HCT116 (cell line): ENCODE measurements at regions not wholly inside any gene's neighbourhood (a gene's known extent, or its start where the extent isn't known, plus 50 kb on each side); places are given as distances from the start of the nearest gene placed in this dataset.

ENCODE experiments used
- ATAC-seq: fragments of 200-7000 bp; cut with Tn5 transposase; 2 replicates; pipeline ENCODE4 v1.9.1; 2020; ENCODE audit warnings: mild to moderate bottlenecking, moderate library complexity
- BruUV-seq: library from RNA; stranded (reverse); fragments of 400-500 nt; replicated peaks from 2 replicates; lab custom pipeline; 2021; lab: Mats Ljungman, UMichigan
- CTCF ChIA-PET: fragments of 300-600 bp; sonication (Branson Sonifier 250); formaldehyde crosslinking; loops from one replicate; lab custom pipeline; 2021; ENCODE audit warnings: antibody characterized with exemption; lab: Charles Lee
- POLR2A ChIA-PET: fragments of 300-600, 350-600 bp; sonication (Branson Sonifier 250); formaldehyde crosslinking; loops from one replicate; lab custom pipeline; 2021; ENCODE audit warnings: antibody characterized with exemption; lab: Charles Lee
- RAD21 ChIA-PET, 2 experiments: fragments of 300-600 bp; sonication (Branson Sonifier 250); formaldehyde crosslinking; loops; one replicate each; lab custom pipeline; 2023; ENCODE audit warnings: low total read pairs in 2 of 2; ENCODE audit not compliant: uncharacterized antibody in 2 of 2, unreplicated experiment in 2 of 2, low non-redundant PET in 1 of 2; lab: Charles Lee
- DNase-seq: peaks from one replicate; pipeline ENCODE4 v3.0.0-alpha.2; 2010; ENCODE audit warnings: low read depth, low spot score
- H2AFZ ChIP-seq: fragments of 200-600 bp; shearing (Covaris generic), sonication (generic); 2 replicates; pipeline ENCODE4 v1.6.1; 2017; ENCODE audit warnings: low read depth, mixed run types, mixed read lengths, antibody characterized with exemption, low read length; ENCODE audit not compliant: poor library complexity, severe bottlenecking
- H3K27ac ChIP-seq: 2 replicates; pipeline ENCODE4 v1.5.1; 2012; ENCODE audit warnings: low read depth, low read length
- H3K27me3 ChIP-seq: fragments of 200-600 bp; sonication (generic); 2 replicates; pipeline ENCODE4 v1.6.1; 2016; ENCODE audit warnings: mixed run types, low read length, mixed read lengths; ENCODE audit not compliant: insufficient read depth
- H3K36me3 ChIP-seq, 2 experiments: fragments of 200-500 bp in 1 of 2; fragments of 200-600 bp in 1 of 2; sonication (Bioruptor generic) in 1 of 2; sonication (generic) in 1 of 2; 2 replicates each; pipeline versions ENCODE4 v1.5.1 to v1.6.1; 2014 to 2016; ENCODE audit warnings: low read length in 2 of 2, inconsistent platforms in 1 of 2, mixed read lengths in 1 of 2, mixed run types in 1 of 2; ENCODE audit not compliant: insufficient read depth in 2 of 2, control insufficient read depth in 1 of 2
- H3K4me1 ChIP-seq, 2 experiments: fragments of 200-600 bp in 1 of 2; sonication (generic) in 1 of 2; 2 replicates each; pipeline versions ENCODE4 v1.5.1 to v1.6.1; 2012 to 2017; ENCODE audit warnings: low read length in 2 of 2, inconsistent platforms in 1 of 2, mild to moderate bottlenecking in 1 of 2, mixed read lengths in 1 of 2, mixed run types in 1 of 2, moderate library complexity in 1 of 2; ENCODE audit not compliant: insufficient read depth in 2 of 2, control insufficient read depth in 1 of 2
- H3K4me2 ChIP-seq: fragments of 200-600 bp; sonication (generic); 2 replicates; pipeline ENCODE4 v1.6.1; 2017; ENCODE audit warnings: mixed run types, low read length, mixed read lengths
- H3K4me3 ChIP-seq, 2 experiments: fragments of 200-600 bp in 1 of 2; sonication (generic) in 1 of 2; replicated peaks in 1 of 2; 2 replicates each; pipeline ENCODE4 v1.5.1; 2011 to 2016; ENCODE audit warnings: low read length in 2 of 2, control low read depth in 1 of 2, low read depth in 1 of 2, mild to moderate bottlenecking in 1 of 2, mixed read lengths in 1 of 2, mixed run types in 1 of 2
- H3K79me2 ChIP-seq: fragments of 200-600 bp; sonication (generic); 2 replicates; pipeline ENCODE4 v1.6.1; 2017; ENCODE audit warnings: mild to moderate bottlenecking, mixed run types, low read length, moderate library complexity, mixed read lengths; ENCODE audit not compliant: insufficient read depth
- H3K9ac ChIP-seq: fragments of 200-600 bp; sonication (generic); 2 replicates; pipeline ENCODE4 v1.6.1; 2016; ENCODE audit warnings: low read length, mixed read lengths
- H3K9me2 ChIP-seq: fragments of 200-600 bp; sonication (generic), shearing (Covaris generic); 2 replicates; pipeline ENCODE4 v1.6.1; 2017; ENCODE audit warnings: mixed run types, mild to moderate bottlenecking, moderate library complexity; ENCODE audit not compliant: insufficient read depth
- H3K9me3 ChIP-seq, 2 experiments: fragments of 200-500 bp in 1 of 2; fragments of 200-600 bp in 1 of 2; sonication (Bioruptor generic) in 1 of 2; sonication (generic) in 1 of 2; 2 replicates each; pipeline ENCODE4 v1.6.1; 2014 to 2017; ENCODE audit warnings: low read length in 2 of 2, mixed read lengths in 2 of 2, inconsistent platforms in 1 of 2, low read depth in 1 of 2, mild to moderate bottlenecking in 1 of 2, mixed run types in 1 of 2, moderate library complexity in 1 of 2; ENCODE audit not compliant: control insufficient read depth in 1 of 2, insufficient read depth in 1 of 2
- H4K20me1 ChIP-seq: fragments of 200-600 bp; sonication (generic), shearing (Covaris generic); 2 replicates; pipeline ENCODE4 v1.6.1; 2017; ENCODE audit warnings: mixed run types, mild to moderate bottlenecking, moderate library complexity; ENCODE audit not compliant: insufficient read depth
- CBX3 ChIP-seq: IDR thresholded peaks from 2 replicates; pipeline ENCODE4 v1.6.1; 2012; ENCODE audit warnings: low read depth
- EGR1 ChIP-seq: IDR thresholded peaks from 2 replicates; pipeline ENCODE4 v1.6.1; 2012; ENCODE audit warnings: low read depth
- ELF1 ChIP-seq: IDR thresholded peaks from 2 replicates; pipeline ENCODE4 v1.6.1; 2012; ENCODE audit warnings: low read depth, borderline replicate concordance
- EZH2 ChIP-seq: fragments of 200-600 bp; sonication (generic); IDR thresholded peaks from 2 replicates; pipeline ENCODE4 v1.6.1; 2017; ENCODE audit warnings: antibody characterized with exemption, mixed run types
- EZH2phosphoT487 ChIP-seq: fragments of 200-600 bp; IDR thresholded peaks from 2 replicates; pipeline ENCODE4 v1.6.1; 2018; ENCODE audit warnings: antibody characterized with exemption, borderline replicate concordance
- FOSL1 ChIP-seq: IDR thresholded peaks from 2 replicates; pipeline ENCODE4 v1.6.1; 2012; ENCODE audit warnings: low read depth
- POLR2A ChIP-seq: IDR thresholded peaks from 2 replicates; pipeline ENCODE4 v1.7.0; 2011; ENCODE audit warnings: borderline replicate concordance; ENCODE audit not compliant: insufficient read depth, insufficient read length; ENCODE audit errors: extremely low read depth
- RAD21 ChIP-seq: IDR thresholded peaks from 2 replicates; pipeline ENCODE4 v1.6.1; 2012; ENCODE audit warnings: low read depth, mild to moderate bottlenecking
- SP1 ChIP-seq: IDR thresholded peaks from 2 replicates; pipeline ENCODE4 v1.6.1; 2012; ENCODE audit warnings: low read depth
- TCF7L2 ChIP-seq: IDR thresholded peaks from 2 replicates; pipeline ENCODE4 v1.7.0; 2011; ENCODE audit warnings: borderline replicate concordance, inconsistent platforms; ENCODE audit not compliant: insufficient read depth, insufficient read length; ENCODE audit errors: extremely low read depth
- ZNF274 ChIP-seq: fragments of 200-500 bp; sonication (Bioruptor generic); IDR thresholded peaks from 2 replicates; pipeline ENCODE4 v1.6.1; 2014; ENCODE audit warnings: mild to moderate bottlenecking, low read depth, low read length, inconsistent platforms
- intact Hi-C: fragments of 100-400 bp; cut with micrococcal nuclease; formaldehyde crosslinking; loops from 2 replicates; pipeline ENCODE4 v1.10.0; 2022
- TF ChIP-seq, protein P1 (sequence below): IDR thresholded peaks from 2 replicates; pipeline ENCODE4 v1.6.1; 2012; ENCODE audit warnings: low read depth
- TF ChIP-seq, protein P2 (sequence below), 3 experiments: fragments of 200-600 bp in 1 of 3; sonication (generic) in 1 of 3; IDR thresholded peaks in 2 of 3; conservative IDR thresholded peaks in 1 of 3; 2 replicates each; pipeline ENCODE4 v1.5.1; 2012 to 2017; ENCODE audit warnings: low read depth in 2 of 3, low read length in 2 of 3, antibody characterized with exemption in 1 of 3, borderline replicate concordance in 1 of 3, control low read depth in 1 of 3, mild to moderate bottlenecking in 1 of 3, mixed read lengths in 1 of 3, mixed run types in 1 of 3, moderate library complexity in 1 of 3; ENCODE audit not compliant: insufficient read depth in 1 of 3
- TF ChIP-seq, protein P3 (sequence below): IDR thresholded peaks from 2 replicates; pipeline ENCODE4 v1.6.1; 2011; ENCODE audit warnings: mild to moderate bottlenecking, low read length, moderate library complexity; ENCODE audit not compliant: insufficient replicate concordance; ENCODE audit errors: extremely low read depth

DNA sequence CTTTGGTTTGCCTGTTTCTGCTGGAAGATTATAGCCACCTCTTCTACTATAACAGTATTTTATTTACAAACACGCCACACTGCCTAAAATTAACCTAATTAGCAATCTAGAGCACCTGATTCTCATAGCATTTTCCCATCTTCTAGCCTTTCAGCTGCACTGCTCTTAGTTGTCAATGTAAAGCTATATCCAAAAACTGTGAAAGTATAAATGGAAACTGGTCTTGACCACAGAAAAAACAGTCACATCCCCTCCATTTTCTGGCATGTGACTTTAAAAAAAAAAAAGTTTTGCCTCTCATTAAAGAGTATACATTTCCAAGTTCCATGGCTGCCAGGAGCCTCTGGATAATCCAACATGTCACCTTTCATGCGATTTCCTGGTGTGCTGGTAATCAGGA lies 287.8 kb downstream of the DTWD2 start (continued):
- TF ChIP-seq, protein P1, sequence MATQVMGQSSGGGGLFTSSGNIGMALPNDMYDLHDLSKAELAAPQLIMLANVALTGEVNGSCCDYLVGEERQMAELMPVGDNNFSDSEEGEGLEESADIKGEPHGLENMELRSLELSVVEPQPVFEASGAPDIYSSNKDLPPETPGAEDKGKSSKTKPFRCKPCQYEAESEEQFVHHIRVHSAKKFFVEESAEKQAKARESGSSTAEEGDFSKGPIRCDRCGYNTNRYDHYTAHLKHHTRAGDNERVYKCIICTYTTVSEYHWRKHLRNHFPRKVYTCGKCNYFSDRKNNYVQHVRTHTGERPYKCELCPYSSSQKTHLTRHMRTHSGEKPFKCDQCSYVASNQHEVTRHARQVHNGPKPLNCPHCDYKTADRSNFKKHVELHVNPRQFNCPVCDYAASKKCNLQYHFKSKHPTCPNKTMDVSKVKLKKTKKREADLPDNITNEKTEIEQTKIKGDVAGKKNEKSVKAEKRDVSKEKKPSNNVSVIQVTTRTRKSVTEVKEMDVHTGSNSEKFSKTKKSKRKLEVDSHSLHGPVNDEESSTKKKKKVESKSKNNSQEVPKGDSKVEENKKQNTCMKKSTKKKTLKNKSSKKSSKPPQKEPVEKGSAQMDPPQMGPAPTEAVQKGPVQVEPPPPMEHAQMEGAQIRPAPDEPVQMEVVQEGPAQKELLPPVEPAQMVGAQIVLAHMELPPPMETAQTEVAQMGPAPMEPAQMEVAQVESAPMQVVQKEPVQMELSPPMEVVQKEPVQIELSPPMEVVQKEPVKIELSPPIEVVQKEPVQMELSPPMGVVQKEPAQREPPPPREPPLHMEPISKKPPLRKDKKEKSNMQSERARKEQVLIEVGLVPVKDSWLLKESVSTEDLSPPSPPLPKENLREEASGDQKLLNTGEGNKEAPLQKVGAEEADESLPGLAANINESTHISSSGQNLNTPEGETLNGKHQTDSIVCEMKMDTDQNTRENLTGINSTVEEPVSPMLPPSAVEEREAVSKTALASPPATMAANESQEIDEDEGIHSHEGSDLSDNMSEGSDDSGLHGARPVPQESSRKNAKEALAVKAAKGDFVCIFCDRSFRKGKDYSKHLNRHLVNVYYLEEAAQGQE = no peak
- TF ChIP-seq FOSL1 (no peak), EZH2phosphoT487 (no peak), CBX3 (no peak)
- TF ChIP-seq, protein P2, sequence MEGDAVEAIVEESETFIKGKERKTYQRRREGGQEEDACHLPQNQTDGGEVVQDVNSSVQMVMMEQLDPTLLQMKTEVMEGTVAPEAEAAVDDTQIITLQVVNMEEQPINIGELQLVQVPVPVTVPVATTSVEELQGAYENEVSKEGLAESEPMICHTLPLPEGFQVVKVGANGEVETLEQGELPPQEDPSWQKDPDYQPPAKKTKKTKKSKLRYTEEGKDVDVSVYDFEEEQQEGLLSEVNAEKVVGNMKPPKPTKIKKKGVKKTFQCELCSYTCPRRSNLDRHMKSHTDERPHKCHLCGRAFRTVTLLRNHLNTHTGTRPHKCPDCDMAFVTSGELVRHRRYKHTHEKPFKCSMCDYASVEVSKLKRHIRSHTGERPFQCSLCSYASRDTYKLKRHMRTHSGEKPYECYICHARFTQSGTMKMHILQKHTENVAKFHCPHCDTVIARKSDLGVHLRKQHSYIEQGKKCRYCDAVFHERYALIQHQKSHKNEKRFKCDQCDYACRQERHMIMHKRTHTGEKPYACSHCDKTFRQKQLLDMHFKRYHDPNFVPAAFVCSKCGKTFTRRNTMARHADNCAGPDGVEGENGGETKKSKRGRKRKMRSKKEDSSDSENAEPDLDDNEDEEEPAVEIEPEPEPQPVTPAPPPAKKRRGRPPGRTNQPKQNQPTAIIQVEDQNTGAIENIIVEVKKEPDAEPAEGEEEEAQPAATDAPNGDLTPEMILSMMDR (IDR thresholded peaks at IDR 0.05 in 2 of 3, conservative IDR thresholded peaks at IDR 0.05 in 1 of 3; ENCODE audit: borderline replicate concordance in 1 of 3, insufficient read depth in 1 of 3, low read depth in 2 of 3, low read length in 2 of 3) = no peak

DNA sequence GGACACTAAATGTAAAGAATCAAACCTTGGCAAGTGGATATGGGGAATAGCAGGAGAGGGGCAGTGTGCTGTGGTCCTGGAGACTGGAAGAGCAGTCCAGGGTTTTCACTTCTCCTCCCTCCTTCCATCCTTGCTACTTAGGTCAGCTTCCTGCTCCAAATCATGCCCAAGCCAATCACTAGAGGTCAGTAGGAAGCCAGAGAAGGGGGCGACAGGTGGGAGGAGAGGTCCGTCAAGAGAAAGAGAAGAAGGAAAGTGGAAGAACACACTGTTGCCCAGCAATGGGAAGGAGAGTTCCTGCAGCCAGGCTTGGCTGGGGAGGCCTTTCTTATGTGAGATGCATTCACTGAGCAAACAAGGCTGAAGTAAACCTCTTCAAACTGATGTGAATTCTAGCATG lies 289.6 kb downstream of the DTWD2 start:
- Histone ChIP-seq H4K20me1 (no peaks in the 10 kb centered on the region), H3K27me3 (no peaks in the 10 kb centered on the region), H3K9me2 (no peaks in the 10 kb centered on the region), H3K79me2 (no peaks in the 10 kb centered on the region), H3K4me1 (no peaks in the 10 kb centered on the region), H3K4me3 (no peak overlapping the region), H3K9ac (no peak overlapping the region), H3K9me3 (no peaks in the 10 kb centered on the region; a peak in 1 of 4 replicates), H3K27ac (no peak overlapping the region), H3K36me3 (no peaks in the 10 kb centered on the region), H2AFZ (no peak overlapping the region), H3K4me2 (no peak overlapping the region)
- ChIA-PET POLR2A (no interaction called here), RAD21 (no interaction called here), CTCF (no interaction called here)
- no TSS peak for BruUV-seq
- intact Hi-C loops = no loop called here
- ATAC-seq (peak; percentile 54; the same call in 1 of the 2 replicates), DNase-seq (no peak)
- TF ChIP-seq ELF1 (no peak), CBX3 (no peak), ZNF274 (no peak), FOSL1 (no peak), TCF7L2 (no peak), EGR1 (no peak), POLR2A (no peak), RAD21 (peak; percentile 40), SP1 (no peak), EZH2phosphoT487 (no peak), EZH2 (no peak)
- TF ChIP-seq, protein P2 (IDR thresholded peaks at IDR 0.05 in 2 of 3, conservative IDR thresholded peaks at IDR 0.05 in 1 of 3; ENCODE audit: borderline replicate concordance in 1 of 3, insufficient read depth in 1 of 3, low read depth in 2 of 3, low read length in 2 of 3) = peak in 1 of 3 experiments; percentile 7; a peak in 1 of 6 replicates
- TF ChIP-seq, protein P3, sequence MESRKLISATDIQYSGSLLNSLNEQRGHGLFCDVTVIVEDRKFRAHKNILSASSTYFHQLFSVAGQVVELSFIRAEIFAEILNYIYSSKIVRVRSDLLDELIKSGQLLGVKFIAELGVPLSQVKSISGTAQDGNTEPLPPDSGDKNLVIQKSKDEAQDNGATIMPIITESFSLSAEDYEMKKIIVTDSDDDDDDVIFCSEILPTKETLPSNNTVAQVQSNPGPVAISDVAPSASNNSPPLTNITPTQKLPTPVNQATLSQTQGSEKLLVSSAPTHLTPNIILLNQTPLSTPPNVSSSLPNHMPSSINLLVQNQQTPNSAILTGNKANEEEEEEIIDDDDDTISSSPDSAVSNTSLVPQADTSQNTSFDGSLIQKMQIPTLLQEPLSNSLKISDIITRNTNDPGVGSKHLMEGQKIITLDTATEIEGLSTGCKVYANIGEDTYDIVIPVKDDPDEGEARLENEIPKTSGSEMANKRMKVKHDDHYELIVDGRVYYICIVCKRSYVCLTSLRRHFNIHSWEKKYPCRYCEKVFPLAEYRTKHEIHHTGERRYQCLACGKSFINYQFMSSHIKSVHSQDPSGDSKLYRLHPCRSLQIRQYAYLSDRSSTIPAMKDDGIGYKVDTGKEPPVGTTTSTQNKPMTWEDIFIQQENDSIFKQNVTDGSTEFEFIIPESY = no peak
